ENCODE measurements at regions not wholly inside any gene's neighbourhood (a gene's known extent, or its start where the extent isn't known, plus 50 kb on each side); places are given as distances from the start of the nearest gene placed in this dataset.

DNA sequence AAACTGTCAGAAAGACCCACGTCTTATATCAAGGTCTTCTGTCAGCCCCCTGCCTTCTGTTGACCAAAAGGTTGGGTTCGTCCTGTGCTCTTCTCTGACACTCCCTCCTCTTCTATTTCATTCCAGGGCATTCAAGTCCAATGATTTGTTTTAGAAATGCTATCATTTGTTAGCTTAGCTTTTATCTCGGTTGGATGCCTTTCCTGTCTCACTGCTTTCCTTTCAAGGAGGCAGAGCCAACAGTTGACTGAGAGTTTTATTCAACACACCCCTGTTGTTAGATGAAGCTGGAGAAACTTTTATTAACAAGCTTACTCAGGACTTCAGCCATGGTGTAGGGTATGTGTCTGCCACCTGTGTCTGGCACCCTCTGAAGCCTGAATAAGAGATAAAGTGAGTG is 112.0 kb upstream of the SLC7A14 start:
- TF ChIP-seq, protein P1, sequence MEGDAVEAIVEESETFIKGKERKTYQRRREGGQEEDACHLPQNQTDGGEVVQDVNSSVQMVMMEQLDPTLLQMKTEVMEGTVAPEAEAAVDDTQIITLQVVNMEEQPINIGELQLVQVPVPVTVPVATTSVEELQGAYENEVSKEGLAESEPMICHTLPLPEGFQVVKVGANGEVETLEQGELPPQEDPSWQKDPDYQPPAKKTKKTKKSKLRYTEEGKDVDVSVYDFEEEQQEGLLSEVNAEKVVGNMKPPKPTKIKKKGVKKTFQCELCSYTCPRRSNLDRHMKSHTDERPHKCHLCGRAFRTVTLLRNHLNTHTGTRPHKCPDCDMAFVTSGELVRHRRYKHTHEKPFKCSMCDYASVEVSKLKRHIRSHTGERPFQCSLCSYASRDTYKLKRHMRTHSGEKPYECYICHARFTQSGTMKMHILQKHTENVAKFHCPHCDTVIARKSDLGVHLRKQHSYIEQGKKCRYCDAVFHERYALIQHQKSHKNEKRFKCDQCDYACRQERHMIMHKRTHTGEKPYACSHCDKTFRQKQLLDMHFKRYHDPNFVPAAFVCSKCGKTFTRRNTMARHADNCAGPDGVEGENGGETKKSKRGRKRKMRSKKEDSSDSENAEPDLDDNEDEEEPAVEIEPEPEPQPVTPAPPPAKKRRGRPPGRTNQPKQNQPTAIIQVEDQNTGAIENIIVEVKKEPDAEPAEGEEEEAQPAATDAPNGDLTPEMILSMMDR (IDR thresholded peaks at IDR 0.05) = no peak
- TF ChIP-seq POLR2AphosphoS5 (IDR thresholded peaks at IDR 0.05; ENCODE audit: low read depth, low read length) (no peak), SIN3A (IDR thresholded peaks at IDR 0.05; ENCODE audit: borderline replicate concordance, insufficient read depth, low read depth, low read length) (no peak), TCF7L2 (IDR thresholded peaks at IDR 0.05; ENCODE audit: low read depth, low read length) (no peak)
- TF ChIP-seq, protein P2, sequence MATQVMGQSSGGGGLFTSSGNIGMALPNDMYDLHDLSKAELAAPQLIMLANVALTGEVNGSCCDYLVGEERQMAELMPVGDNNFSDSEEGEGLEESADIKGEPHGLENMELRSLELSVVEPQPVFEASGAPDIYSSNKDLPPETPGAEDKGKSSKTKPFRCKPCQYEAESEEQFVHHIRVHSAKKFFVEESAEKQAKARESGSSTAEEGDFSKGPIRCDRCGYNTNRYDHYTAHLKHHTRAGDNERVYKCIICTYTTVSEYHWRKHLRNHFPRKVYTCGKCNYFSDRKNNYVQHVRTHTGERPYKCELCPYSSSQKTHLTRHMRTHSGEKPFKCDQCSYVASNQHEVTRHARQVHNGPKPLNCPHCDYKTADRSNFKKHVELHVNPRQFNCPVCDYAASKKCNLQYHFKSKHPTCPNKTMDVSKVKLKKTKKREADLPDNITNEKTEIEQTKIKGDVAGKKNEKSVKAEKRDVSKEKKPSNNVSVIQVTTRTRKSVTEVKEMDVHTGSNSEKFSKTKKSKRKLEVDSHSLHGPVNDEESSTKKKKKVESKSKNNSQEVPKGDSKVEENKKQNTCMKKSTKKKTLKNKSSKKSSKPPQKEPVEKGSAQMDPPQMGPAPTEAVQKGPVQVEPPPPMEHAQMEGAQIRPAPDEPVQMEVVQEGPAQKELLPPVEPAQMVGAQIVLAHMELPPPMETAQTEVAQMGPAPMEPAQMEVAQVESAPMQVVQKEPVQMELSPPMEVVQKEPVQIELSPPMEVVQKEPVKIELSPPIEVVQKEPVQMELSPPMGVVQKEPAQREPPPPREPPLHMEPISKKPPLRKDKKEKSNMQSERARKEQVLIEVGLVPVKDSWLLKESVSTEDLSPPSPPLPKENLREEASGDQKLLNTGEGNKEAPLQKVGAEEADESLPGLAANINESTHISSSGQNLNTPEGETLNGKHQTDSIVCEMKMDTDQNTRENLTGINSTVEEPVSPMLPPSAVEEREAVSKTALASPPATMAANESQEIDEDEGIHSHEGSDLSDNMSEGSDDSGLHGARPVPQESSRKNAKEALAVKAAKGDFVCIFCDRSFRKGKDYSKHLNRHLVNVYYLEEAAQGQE (IDR thresholded peaks at IDR 0.05; ENCODE audit: insufficient read depth in 1 of 2, low read depth in 2 of 2, low read length in 1 of 2) = no peak

Data from Panc1 (cell line).